ENCODE measurements at regions not wholly inside any gene's neighbourhood (a gene's known extent, or its start where the extent isn't known, plus 50 kb on each side); places are given as distances from the start of the nearest gene placed in this dataset.

DNA sequence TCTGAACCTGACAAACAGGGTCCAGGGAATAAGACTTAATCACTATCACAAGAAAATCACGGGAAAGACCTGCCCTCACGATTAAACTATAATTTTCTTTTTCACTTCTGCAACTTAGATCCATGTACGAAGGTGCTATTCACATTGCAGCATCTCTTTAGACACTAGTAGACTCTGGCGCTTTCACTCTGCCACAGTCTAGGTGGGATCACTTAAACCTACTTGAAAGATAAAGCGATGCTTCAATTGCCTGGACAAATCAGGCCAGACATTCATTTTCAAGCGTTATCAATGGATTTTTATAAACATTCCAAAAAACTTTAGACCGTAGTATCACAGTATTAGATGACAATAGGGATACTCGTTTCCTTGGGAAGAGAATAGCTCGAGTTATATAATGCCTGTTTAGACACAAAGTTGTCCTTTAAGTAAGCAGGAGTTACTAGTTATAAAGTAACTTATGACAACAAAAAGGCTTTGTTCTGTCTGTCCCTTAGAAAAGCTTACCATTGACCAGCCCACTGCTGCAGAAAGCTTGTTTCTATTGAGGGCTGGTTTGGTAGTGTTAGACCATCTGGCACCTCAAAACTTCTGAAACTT, 367.3 kb downstream of the UTRN start (continued):
- TF ChIP-seq ZNF800 (CRISPR knock-in tag; IDR thresholded peaks at IDR 0.05): no peak
- no peak for TF ChIP-seq EZH2 (conservative IDR thresholded peaks at IDR 0.05; ENCODE audit: low read depth, low read length)
- TF ChIP-seq ZSCAN22 (CRISPR knock-in tag; IDR thresholded peaks at IDR 0.05): no peak
- TF ChIP-seq, protein P1, sequence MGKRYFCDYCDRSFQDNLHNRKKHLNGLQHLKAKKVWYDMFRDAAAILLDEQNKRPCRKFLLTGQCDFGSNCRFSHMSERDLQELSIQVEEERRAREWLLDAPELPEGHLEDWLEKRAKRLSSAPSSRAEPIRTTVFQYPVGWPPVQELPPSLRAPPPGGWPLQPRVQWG (CRISPR knock-in tag; IDR thresholded peaks at IDR 0.05; ENCODE audit: borderline replicate concordance, low read depth): no peak
- TF ChIP-seq SP4 (CRISPR knock-in tag; IDR thresholded peaks at IDR 0.05): no peak
- TF ChIP-seq SIN3B (IDR thresholded peaks at IDR 0.05; ENCODE audit: low read length): no peak
- TF ChIP-seq, protein P2, sequence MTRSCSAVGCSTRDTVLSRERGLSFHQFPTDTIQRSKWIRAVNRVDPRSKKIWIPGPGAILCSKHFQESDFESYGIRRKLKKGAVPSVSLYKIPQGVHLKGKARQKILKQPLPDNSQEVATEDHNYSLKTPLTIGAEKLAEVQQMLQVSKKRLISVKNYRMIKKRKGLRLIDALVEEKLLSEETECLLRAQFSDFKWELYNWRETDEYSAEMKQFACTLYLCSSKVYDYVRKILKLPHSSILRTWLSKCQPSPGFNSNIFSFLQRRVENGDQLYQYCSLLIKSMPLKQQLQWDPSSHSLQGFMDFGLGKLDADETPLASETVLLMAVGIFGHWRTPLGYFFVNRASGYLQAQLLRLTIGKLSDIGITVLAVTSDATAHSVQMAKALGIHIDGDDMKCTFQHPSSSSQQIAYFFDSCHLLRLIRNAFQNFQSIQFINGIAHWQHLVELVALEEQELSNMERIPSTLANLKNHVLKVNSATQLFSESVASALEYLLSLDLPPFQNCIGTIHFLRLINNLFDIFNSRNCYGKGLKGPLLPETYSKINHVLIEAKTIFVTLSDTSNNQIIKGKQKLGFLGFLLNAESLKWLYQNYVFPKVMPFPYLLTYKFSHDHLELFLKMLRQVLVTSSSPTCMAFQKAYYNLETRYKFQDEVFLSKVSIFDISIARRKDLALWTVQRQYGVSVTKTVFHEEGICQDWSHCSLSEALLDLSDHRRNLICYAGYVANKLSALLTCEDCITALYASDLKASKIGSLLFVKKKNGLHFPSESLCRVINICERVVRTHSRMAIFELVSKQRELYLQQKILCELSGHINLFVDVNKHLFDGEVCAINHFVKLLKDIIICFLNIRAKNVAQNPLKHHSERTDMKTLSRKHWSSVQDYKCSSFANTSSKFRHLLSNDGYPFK (CRISPR knock-in tag; IDR thresholded peaks at IDR 0.05; ENCODE audit: borderline replicate concordance): no peak
- TF ChIP-seq NR1H2 (CRISPR knock-in tag; IDR thresholded peaks at IDR 0.05; ENCODE audit: borderline replicate concordance, low read depth): no peak
- TF ChIP-seq, protein P3, sequence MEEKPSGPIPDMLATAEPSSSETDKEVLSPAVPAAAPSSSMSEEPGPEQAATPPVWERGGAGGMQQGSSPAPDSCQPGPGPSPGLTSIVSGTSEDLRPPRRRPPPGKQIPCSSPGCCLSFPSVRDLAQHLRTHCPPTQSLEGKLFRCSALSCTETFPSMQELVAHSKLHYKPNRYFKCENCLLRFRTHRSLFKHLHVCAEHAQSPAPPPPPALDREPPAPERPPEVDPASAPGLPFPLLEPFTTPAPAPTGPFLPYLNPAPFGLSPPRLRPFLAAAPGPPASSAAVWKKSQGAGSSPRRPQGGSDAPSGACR (CRISPR knock-in tag; IDR thresholded peaks at IDR 0.05): no peak
- no peak for TF ChIP-seq SP2 (CRISPR knock-in tag; IDR thresholded peaks at IDR 0.05)
- TF ChIP-seq ZNF775 (CRISPR knock-in tag; IDR thresholded peaks at IDR 0.05; ENCODE audit: borderline replicate concordance): no peak
- no peak for TF ChIP-seq GPN1 (CRISPR knock-in tag; IDR thresholded peaks at IDR 0.05; ENCODE audit: borderline replicate concordance)
- TF ChIP-seq CEBPG (CRISPR knock-in tag; IDR thresholded peaks at IDR 0.05): peak; percentile 44; the same call in 1 of the 2 replicates
- no peak for TF ChIP-seq PBX3 (CRISPR knock-in tag; IDR thresholded peaks at IDR 0.05; ENCODE audit: borderline replicate concordance)
- TF ChIP-seq NFE2L1 (CRISPR knock-in tag; IDR thresholded peaks at IDR 0.05; ENCODE audit: borderline replicate concordance): no peak
- TF ChIP-seq ZC3H13 (CRISPR knock-in tag; IDR thresholded peaks at IDR 0.05): no peak
- no peak for TF ChIP-seq PHB2 (IDR thresholded peaks at IDR 0.05; ENCODE audit: partially characterized antibody)
- no peak for TF ChIP-seq ZBTB3 (CRISPR knock-in tag; IDR thresholded peaks at IDR 0.05; ENCODE audit: borderline replicate concordance, low read depth)
- no peak for TF ChIP-seq ZNF768 (CRISPR knock-in tag; IDR thresholded peaks at IDR 0.05)
- TF ChIP-seq FIP1L1 (IDR thresholded peaks at IDR 0.05; ENCODE audit: borderline replicate concordance, insufficient read depth, low read depth, low read length): no peak
- TF ChIP-seq ZFP91 (CRISPR knock-in tag; IDR thresholded peaks at IDR 0.05; ENCODE audit: borderline replicate concordance): no peak
- TF ChIP-seq ZNF143 (CRISPR knock-in tag; IDR thresholded peaks at IDR 0.05): no peak

Measured in HepG2 (cell line).